DMS114 treated with DMSO at 0.1 percent for 48 hours (cell line): ENCODE measurements at regions not wholly inside any gene's neighbourhood (a gene's known extent, or its start where the extent isn't known, plus 50 kb on each side); places are given as distances from the start of the nearest gene placed in this dataset.
A peak's percentile ranks its signal among the peaks of the same experiment; 100 is the strongest.
"Not testable (repeated sequence)": the region's sequence is repeated elsewhere in the genome, so short reads cannot be mapped to it uniquely, and the experiment has no call there.

Experiments used
- DNase-seq: peaks from one replicate; lab custom pipeline; 2025; ENCODE audit not compliant: unreplicated experiment; lab: John Stamatoyannopoulos, UW

GRCh38 chr18:37844209-37844970, 278.8 kb upstream of the CELF4 start:
- DNase-seq: no peak

GRCh38 chr18:37838083-37838482, 272.5 kb upstream of the CELF4 start:
- DNase-seq: no peak

- DNase-seq: no peak
Measured at GRCh38 chr18:37836071-37836970, 270.7 kb upstream of the CELF4 start.

DNA sequence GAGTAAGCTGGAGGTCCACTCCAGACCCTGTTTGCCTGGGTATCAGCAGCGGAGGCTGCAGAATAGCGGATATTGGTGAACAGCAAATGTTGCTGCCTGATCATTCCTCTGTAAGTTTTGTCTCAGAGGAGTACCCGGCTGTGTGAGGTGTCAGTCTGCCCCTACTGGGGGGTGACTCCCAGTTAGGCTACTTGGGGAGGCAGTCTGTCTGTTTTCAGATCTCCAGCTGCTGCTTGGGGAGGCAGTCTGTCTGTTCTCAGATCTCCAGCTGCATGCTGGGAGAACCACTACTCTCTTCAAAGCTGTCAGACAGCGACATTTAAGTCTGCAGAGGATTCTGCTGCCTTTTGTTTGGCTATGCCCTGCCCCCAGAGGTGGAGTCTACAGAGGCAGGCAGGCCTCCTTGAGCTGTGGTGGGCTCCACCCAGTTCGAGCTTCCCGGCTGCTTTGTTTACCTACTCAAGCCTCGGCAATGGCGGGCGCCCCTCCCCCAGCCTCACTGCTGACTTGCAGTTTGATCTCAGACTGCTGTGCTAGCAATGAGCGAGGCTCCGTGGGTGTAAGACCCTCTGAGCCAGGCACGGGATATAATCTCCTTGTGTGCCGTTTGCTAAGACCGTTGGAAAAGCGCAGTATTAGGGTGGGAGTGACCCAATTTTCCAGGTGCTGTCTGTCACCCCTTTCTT, 266.6 kb upstream of the CELF4 start:
- not testable (repeated sequence) for DNase-seq

DNA sequence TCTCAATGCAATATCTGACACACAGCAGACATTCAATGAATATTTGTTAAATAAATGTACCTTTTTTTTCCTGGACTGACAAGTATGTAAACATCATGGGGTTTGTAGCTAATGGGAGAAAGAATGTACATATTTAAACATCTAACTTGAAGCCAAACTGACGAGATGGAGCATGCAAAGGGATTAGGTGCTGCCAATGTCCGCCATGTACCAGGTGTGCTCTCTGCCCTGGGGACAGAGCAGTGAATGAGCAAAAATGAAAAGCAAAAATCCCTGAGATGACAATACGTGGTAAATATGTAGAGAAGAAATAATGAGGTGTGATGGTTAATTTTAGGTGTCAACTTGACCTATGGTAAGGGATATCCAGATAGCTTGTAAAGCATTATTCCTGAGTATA, 247.4 kb upstream of the CELF4 start:
- DNase-seq: no peak

- DNase-seq: no peak
Measured at GRCh38 chr18:37805773-37806404, 240.3 kb upstream of the CELF4 start.

GRCh38 chr18:37796823-37797349, 231.3 kb upstream of the CELF4 start:
- DNase-seq: no peak

GRCh38 chr18:37787452-37787851, 221.9 kb upstream of the CELF4 start:
- DNase-seq: no peak

DNA sequence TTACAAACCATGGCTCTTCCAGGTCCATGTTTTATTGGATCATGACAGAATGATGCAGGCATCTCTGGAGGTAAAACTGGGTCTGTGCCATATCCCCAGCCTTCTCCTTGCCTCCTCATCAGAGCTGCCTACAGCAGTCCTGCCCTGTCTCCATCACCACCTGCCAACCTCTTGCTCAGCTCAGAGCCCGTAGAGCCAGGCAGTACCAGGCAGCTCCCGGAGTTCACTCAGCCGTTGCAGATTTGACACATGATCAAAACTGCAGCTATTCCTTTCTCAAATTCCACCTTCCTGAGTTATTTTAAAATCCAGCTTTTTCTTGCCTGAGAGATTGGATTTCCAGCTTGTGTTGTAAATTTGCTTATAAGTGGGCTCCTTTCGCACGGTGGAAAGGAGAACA, 218.2 kb upstream of the CELF4 start:
- no peak for DNase-seq

DNA sequence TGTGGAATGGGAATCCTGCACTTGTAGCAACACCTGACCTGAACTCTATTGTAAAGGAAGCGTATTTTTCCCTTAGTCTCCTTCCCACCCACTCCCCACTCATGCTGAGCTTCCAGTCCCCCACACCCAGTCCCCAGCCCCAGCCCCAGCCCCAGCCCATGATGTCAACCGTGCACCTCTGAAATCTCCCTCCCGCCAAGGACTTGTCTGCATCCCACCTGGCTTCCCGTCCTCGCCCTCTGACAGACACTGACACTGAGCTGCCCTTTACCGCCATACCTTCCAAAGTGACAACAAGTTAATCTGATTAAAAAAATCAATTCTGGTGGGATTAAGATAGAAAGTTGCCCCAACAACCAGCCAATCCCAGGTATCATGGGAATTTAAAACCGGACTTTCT, 213.6 kb upstream of the CELF4 start:
- no peak for DNase-seq

GRCh38 chr18:37778417-37779165, 213.0 kb upstream of the CELF4 start:
- DNase-seq: peak; percentile 42

DNA sequence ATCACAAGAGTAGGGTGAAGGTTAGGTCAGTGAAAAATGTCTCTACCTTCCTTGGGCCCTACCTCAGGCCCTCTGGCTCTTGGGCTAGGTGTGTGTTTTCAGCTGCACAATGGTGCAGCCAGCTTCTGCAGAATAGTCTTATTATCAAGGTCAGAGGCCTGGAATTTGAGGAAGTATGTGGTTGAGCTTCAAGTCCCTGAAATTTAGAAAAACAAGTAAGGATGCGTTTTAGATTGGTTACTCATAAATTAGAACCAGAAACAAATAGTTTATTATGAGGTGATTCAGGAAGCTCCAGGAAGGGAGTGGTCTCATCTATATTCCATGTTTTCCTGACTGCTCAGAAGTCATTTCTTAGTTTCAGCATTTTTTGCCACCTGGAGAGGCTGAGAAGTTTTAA, 204.2 kb upstream of the CELF4 start:
- no peak for DNase-seq

- no peak for DNase-seq
Measured at GRCh38 chr18:37764541-37765288, 199.1 kb upstream of the CELF4 start.

- DNase-seq: no peak
Measured at GRCh38 chr18:37762076-37762621, 196.6 kb upstream of the CELF4 start.

GRCh38 chr18:37754141-37754540, 188.5 kb upstream of the CELF4 start:
- DNase-seq: no peak

- no peak for DNase-seq
Measured at GRCh38 chr18:37742436-37742835, 176.8 kb upstream of the CELF4 start.

- DNase-seq: no peak
Measured at GRCh38 chr18:37741032-37741623, 175.5 kb upstream of the CELF4 start.

DNA sequence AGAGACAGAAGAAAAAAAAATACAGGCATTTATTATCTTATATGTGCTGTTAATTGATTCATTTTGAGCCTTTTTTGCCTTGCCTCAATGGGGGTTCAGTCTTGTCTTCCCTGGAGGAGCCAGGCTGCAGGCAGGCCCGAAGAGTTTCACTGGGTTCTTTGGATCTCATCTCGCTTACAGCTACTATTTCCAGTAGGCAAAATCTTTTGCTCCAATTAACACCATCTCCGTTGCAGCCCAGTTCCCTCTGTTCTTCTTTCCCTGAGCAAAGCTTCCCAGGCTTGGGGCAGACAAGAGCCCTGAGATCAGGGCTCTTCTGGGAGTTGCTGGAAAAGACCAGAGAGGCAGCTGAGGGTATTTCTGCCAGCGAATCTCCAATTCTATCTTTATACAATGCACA, 168.8 kb upstream of the CELF4 start:
- no peak for DNase-seq

- DNase-seq: no peak
Measured at GRCh38 chr18:37729716-37730115, 164.1 kb upstream of the CELF4 start.
